GM12875 (cell line): ENCODE measurements at regions not wholly inside any gene's neighbourhood (a gene's known extent, or its start where the extent isn't known, plus 50 kb on each side); places are given as distances from the start of the nearest gene placed in this dataset.

Source experiments
- H3K4me3 ChIP-seq: one replicate; pipeline ENCODE4 v1.5.1; 2011; ENCODE audit warnings: low read depth, low read length, control low read depth
- CTCF ChIP-seq: IDR thresholded peaks from 2 replicates; pipeline ENCODE4 v1.5.1; 2011; ENCODE audit warnings: low read depth, mild to moderate bottlenecking, control low read depth, inconsistent platforms, low read length, moderate library complexity, borderline replicate concordance; ENCODE audit not compliant: insufficient read depth

DNA sequence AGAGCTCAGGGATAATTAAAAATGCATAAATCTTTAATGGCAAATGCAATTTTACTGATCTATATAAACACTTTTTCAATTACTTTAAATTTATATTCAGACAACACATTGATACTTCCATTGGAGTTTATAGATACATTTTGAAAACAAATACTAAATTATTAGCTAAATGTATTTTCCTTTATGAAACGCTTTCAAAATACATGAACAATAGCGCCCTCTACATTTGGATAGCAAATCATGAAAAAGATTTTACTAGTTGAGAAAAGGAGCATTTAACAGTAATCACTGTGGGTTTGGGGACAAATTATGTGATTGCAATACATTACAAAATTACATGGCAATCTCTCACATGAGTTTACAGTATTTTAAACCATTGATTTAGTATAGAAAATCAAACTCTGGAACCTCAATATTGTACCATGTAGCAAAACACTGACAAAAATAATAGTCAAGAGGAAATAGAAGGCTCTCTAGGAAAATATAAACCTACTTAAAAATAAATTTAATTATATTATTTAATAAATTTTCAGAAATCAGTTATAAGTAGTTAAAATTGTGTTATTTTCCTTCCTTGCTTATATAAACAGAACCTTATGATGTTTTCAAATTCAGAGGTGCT, 207.9 kb downstream of the ZIC1 start:
- no peak overlapping the region for H3K4me3 ChIP-seq
- no peak for TF ChIP-seq CTCF

DNA sequence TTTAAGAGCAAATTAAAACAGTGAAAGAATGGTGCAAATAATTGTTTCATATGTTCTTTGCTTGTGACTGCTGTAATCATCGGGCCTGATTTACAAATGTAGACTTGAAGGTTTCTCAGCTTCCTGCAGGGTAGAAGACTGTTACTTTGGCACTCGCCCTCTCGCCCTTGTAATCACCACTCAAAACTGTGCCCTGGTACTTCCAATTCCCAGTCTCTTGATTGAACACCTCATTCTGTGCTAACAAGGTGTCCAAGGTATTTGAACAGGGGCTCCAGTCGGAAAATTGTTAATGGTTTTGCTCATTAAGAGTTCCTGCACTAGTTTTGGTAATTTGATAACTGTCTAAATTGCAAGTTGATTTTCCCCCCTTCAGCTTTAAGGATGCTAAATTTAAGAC, 209.5 kb downstream of the ZIC1 start:
- no peak overlapping the region for H3K4me3 ChIP-seq
- no peak for TF ChIP-seq CTCF

DNA sequence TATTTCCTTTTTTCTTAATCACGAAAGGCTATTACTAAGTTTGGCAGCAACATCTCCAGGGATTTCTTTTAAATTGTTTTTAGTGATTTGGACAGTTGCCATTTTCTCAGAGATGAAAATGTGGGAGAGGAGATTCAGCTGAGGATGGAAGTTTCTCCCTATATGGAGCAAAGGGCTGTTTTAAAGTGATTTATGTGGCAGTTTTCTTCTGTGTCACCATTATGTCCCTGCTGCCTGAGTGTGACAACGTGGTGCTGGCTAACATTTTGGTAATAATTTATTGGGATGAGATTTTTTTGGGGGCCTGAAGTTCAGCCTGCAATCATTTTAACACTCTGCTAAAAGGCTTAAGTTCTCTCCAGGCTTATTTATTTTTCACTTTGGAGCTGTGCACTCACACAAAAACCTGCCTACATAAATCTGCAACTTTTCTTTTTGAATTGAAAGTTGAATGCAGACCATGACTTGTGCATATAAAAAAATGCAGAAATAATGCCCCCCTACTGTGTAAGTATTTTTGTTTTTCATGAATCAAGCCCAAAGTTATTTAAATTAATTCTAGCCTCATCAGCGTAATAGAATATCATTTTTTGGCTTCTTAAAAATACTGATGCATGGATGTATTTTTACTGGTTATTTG, 210.9 kb downstream of the ZIC1 start:
- no peak for TF ChIP-seq CTCF
- no peak overlapping the region for H3K4me3 ChIP-seq

DNA sequence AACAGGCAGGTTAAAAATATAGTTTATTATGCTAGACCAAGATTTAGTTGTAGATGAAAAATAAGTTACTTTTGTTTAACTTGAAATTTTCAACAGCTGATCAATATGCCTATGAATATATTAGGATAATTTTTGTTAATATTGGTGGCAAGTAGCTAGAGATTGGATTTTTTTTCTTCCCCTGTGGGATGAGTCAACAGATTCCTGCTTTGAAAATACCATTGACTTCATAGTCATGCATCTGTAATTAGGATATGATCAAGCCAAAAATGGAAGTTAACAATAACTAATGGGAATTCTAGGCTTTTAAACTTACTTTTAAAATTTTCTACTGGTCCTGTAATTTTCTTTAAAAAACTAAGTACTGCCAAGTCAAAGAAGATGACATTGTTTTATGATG, 211.7 kb downstream of the ZIC1 start:
- no peak for TF ChIP-seq CTCF

GRCh38 chr3:147630921-147631415, 221.8 kb downstream of the ZIC1 start:
- no peak for TF ChIP-seq CTCF

More for the DNA sequence above, 211.7 kb downstream of the ZIC1 start:
- no peak overlapping the region for H3K4me3 ChIP-seq

DNA sequence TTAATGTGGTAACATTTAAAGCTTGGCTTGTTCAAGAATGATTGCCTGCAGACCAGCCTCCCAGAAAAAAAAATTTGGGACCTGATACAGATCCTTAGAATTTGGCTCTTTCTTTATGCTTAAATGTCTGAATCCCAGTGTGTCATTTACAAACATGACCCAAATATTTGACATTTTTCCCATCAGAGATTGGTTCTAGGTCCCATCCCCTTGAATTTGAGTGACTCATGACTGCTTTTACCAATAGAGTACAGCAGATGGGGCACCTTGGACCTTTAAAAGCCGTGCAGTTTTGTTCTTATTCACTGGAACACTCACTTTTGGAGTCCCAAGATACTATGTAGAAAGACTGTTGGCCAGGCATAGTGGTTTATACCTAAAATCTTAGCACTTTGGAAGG, 231.6 kb downstream of the ZIC1 start:
- no peak for TF ChIP-seq CTCF
- H3K4me3 ChIP-seq = no peak overlapping the region

More at GRCh38 chr3:147630921-147631415, 221.8 kb downstream of the ZIC1 start:
- H3K4me3 ChIP-seq = no peak overlapping the region

DNA sequence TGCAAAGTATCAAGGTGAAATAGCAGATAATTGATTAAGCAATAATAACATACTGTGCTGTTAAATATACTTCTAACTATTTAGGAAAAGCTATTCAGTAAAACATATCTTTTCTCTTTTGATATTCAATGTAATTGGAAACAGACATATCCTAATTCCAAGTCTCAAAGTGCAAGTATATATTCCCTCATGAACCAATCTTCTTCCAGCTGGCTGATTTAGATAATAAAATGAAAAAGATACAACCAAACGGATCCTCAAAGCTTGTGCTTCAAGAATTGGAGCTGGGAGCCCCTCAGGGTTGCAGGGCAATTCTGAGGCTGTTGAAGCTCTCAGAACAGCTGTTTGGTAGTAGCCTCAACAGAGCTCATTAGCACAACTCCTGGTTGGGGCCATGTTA, 236.6 kb downstream of the ZIC1 start:
- no peak overlapping the region for H3K4me3 ChIP-seq

More for the DNA sequence above, 236.6 kb downstream of the ZIC1 start:
- TF ChIP-seq CTCF = no peak
